ENCODE measurements at regions not wholly inside any gene's neighbourhood (a gene's known extent, or its start where the extent isn't known, plus 50 kb on each side); places are given as distances from the start of the nearest gene placed in this dataset.

- no peak for FAIRE-seq
Measured at GRCh38 chr9:119588874-119589744, 219.9 kb upstream of the BRINP1 start.

- FAIRE-seq: no peak
Measured at GRCh38 chr9:119577881-119578280, 208.6 kb upstream of the BRINP1 start.

GRCh38 chr9:119559986-119560385, 190.8 kb upstream of the BRINP1 start:
- no peak for FAIRE-seq

GRCh38 chr9:119559056-119559455, 189.8 kb upstream of the BRINP1 start:
- FAIRE-seq: no peak

GRCh38 chr9:119556129-119556875, 187.1 kb upstream of the BRINP1 start:
- no peak for FAIRE-seq

GRCh38 chr9:119544492-119544891, 175.3 kb upstream of the BRINP1 start:
- FAIRE-seq: no peak

- FAIRE-seq: no peak
Measured at GRCh38 chr9:119537138-119537537, 167.9 kb upstream of the BRINP1 start.

- FAIRE-seq: no peak
Measured at GRCh38 chr9:119533504-119533903, 164.3 kb upstream of the BRINP1 start.

- FAIRE-seq: no peak
Measured at GRCh38 chr9:119526698-119527097, 157.5 kb upstream of the BRINP1 start.

GRCh38 chr9:119523508-119523907, 154.3 kb upstream of the BRINP1 start:
- FAIRE-seq: no peak

GRCh38 chr9:119522381-119522780, 153.1 kb upstream of the BRINP1 start:
- no peak for FAIRE-seq

GRCh38 chr9:119509291-119509905, 140.2 kb upstream of the BRINP1 start:
- FAIRE-seq: no peak

- no peak for FAIRE-seq
Measured at GRCh38 chr9:119501374-119501773, 132.1 kb upstream of the BRINP1 start.

GRCh38 chr9:119500072-119500771, 131.0 kb upstream of the BRINP1 start:
- no peak for FAIRE-seq

- no peak for FAIRE-seq
Measured at GRCh38 chr9:119487118-119487827, 118.0 kb upstream of the BRINP1 start.

GRCh38 chr9:119483153-119483552, 113.9 kb upstream of the BRINP1 start:
- FAIRE-seq: no peak

GRCh38 chr9:119477197-119477596, 108.0 kb upstream of the BRINP1 start:
- FAIRE-seq: no peak

GRCh38 chr9:119458068-119458467, 88.8 kb upstream of the BRINP1 start:
- no peak for FAIRE-seq

GRCh38 chr9:119453980-119454379, 84.7 kb upstream of the BRINP1 start:
- FAIRE-seq: no peak

- no peak for FAIRE-seq
Measured at GRCh38 chr9:119453490-119453911, 84.3 kb upstream of the BRINP1 start.

- no peak for FAIRE-seq
Measured at GRCh38 chr9:119451426-119451825, 82.2 kb upstream of the BRINP1 start.

- no peak for FAIRE-seq
Measured at GRCh38 chr9:119443179-119443578, 73.9 kb upstream of the BRINP1 start.

Data from A204.1 (cell line).